Epithelial cell of esophagus (primary cell): ENCODE measurements at regions not wholly inside any gene's neighbourhood (a gene's known extent, or its start where the extent isn't known, plus 50 kb on each side); places are given as distances from the start of the nearest gene placed in this dataset.

Experiments
- DNase-seq: peaks from one replicate; pipeline ENCODE4 v3.0.0; 2010; ENCODE audit warnings: low read depth
- H3K4me3 ChIP-seq: 2 replicates; pipeline ENCODE4 v1.5.1; 2011; ENCODE audit warnings: mild to moderate bottlenecking, low read length, control low read depth
- CTCF ChIP-seq: IDR thresholded peaks from 2 replicates; pipeline ENCODE4 v1.5.1; 2011; ENCODE audit warnings: low read depth, mild to moderate bottlenecking, low read length, control low read depth, inconsistent platforms; ENCODE audit not compliant: insufficient read depth; ENCODE audit errors: missing control alignments

- no peak for TF ChIP-seq CTCF
- no peak overlapping the region for H3K4me3 ChIP-seq
- no peak for DNase-seq
Observed at GRCh38 chr14:85762526-85762925, 232.6 kb downstream of the FLRT2 start.

GRCh38 chr14:85752175-85752574 is 222.2 kb downstream of the FLRT2 start:
- no peak overlapping the region for H3K4me3 ChIP-seq
- TF ChIP-seq CTCF: no peak
- peak; percentile 15 for DNase-seq

- TF ChIP-seq CTCF: no peak
- no peak for DNase-seq
- H3K4me3 ChIP-seq: no peak overlapping the region
Observed at GRCh38 chr14:85744573-85744972, 214.6 kb downstream of the FLRT2 start.

GRCh38 chr14:85732031-85732430 is 202.1 kb downstream of the FLRT2 start:
- no peak for TF ChIP-seq CTCF

GRCh38 chr14:85731186-85731585 is 201.2 kb downstream of the FLRT2 start:
- no peak overlapping the region for H3K4me3 ChIP-seq
- DNase-seq: no peak
- no peak for TF ChIP-seq CTCF

More at GRCh38 chr14:85732031-85732430, 202.1 kb downstream of the FLRT2 start:
- no peak overlapping the region for H3K4me3 ChIP-seq
- no peak for DNase-seq

- DNase-seq: no peak
- H3K4me3 ChIP-seq: no peak overlapping the region
- no peak for TF ChIP-seq CTCF
Observed at GRCh38 chr14:85728476-85729065, 198.6 kb downstream of the FLRT2 start.

GRCh38 chr14:85714069-85714468 is 184.1 kb downstream of the FLRT2 start:
- no peak for DNase-seq
- TF ChIP-seq CTCF: no peak
- H3K4me3 ChIP-seq: no peak overlapping the region
